ENCODE measurements at regions not wholly inside any gene's neighbourhood (a gene's known extent, or its start where the extent isn't known, plus 50 kb on each side); places are given as distances from the start of the nearest gene placed in this dataset.

DNA sequence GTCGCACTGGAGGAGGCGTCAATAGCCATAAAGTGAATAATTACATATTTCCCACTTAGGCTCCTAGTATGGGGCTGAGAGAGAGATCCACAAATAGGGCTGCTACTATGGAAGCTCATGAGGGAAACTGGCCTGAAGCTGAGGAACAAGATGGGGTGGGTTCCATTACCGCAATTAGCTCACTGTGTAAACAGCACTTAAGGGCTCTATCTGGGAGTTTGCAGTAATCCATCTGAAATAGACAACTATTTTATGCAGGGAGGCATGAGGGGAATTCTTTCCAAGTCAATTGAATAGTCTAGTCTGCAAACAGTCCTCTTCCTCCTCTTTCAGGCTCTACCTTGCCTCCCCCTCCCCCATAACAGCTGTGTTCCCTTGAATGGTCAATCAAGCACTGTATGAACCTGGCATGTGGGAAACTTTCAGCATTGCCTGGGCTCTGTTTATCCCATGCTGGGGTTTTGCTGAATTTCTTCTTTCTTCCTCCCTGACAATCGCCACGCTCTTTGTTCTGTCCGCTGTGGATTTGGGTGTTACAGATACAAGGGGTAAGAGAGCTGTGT, 56.1 kb upstream of the MAF start:
- no peak for DNase-seq (ENCODE audit: low spot score)

DNA sequence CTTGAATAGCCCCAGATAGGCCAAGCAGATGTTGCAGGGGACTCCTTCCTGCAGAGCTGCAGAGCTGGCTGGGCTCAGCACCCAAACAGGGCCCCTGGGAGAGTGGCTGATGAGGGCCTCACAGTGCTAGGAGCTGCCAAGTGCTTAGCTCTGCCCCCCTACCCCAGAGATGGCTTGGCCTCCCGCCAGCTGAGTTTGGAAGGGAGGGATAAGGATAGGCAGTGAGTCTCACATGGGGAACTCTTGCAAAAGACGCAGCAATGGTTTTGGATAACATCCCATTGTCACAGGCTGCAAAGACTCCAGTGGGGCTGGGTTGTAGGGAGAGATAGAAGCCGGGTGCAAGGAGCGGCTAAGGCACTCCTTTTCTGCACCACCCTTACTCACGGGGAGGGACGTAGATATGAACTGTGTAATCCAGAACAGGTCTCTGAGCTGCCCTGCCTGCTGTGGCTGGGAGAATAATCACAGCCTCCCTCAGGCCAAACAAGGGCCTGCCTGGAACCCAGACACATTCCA, 52.9 kb upstream of the MAF start:
- no peak for DNase-seq (ENCODE audit: low spot score)

DNA sequence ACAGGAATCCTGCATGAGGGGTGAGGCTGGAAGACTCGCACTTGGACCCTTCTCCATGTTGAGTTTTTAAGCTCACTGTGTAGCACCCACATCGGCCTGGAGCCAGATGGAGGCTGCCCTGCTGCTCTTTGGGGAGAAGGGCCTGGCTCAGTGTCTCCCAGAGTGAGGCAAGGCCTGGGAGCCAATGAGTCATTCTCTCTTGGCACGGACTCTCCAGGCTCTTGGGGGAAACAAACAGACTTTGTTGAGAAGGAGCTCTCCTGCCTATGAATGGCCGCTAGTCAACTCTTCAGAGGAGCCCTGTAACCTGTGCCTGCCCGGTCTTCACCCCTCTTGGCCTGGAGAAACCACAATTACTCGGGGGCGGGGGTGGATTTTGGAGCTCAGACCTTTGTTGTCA, 50.8 kb upstream of the MAF start:
- DNase-seq (ENCODE audit: low spot score), result peak; percentile 19
